GM12872 (cell line): ENCODE measurements at regions not wholly inside any gene's neighbourhood (a gene's known extent, or its start where the extent isn't known, plus 50 kb on each side); places are given as distances from the start of the nearest gene placed in this dataset.

Source experiments
- CTCF ChIP-seq: IDR thresholded peaks from 3 replicates; pipeline ENCODE4 v1.5.1; 2011; ENCODE audit warnings: low read depth, mild to moderate bottlenecking, low read length, moderate library complexity; ENCODE audit not compliant: insufficient read depth

GRCh38 chr10:14385596-14386593 lies 55.2 kb upstream of the FRMD4A start:
- TF ChIP-seq CTCF, result no peak

GRCh38 chr10:14384915-14385314 lies 54.2 kb upstream of the FRMD4A start:
- TF ChIP-seq CTCF, result no peak

GRCh38 chr10:14384116-14384730 lies 53.5 kb upstream of the FRMD4A start:
- TF ChIP-seq CTCF, result no peak

GRCh38 chr10:14383266-14383665 lies 52.5 kb upstream of the FRMD4A start:
- no peak for TF ChIP-seq CTCF

GRCh38 chr10:14382531-14382930 lies 51.8 kb upstream of the FRMD4A start:
- no peak for TF ChIP-seq CTCF

- TF ChIP-seq CTCF, result no peak
Observed at GRCh38 chr10:14382022-14382421, 51.3 kb upstream of the FRMD4A start.

GRCh38 chr10:14381475-14381874 lies 50.8 kb upstream of the FRMD4A start:
- no peak for TF ChIP-seq CTCF
